ENCODE measurements at regions not wholly inside any gene's neighbourhood (a gene's known extent, or its start where the extent isn't known, plus 50 kb on each side); places are given as distances from the start of the nearest gene placed in this dataset.

DNA sequence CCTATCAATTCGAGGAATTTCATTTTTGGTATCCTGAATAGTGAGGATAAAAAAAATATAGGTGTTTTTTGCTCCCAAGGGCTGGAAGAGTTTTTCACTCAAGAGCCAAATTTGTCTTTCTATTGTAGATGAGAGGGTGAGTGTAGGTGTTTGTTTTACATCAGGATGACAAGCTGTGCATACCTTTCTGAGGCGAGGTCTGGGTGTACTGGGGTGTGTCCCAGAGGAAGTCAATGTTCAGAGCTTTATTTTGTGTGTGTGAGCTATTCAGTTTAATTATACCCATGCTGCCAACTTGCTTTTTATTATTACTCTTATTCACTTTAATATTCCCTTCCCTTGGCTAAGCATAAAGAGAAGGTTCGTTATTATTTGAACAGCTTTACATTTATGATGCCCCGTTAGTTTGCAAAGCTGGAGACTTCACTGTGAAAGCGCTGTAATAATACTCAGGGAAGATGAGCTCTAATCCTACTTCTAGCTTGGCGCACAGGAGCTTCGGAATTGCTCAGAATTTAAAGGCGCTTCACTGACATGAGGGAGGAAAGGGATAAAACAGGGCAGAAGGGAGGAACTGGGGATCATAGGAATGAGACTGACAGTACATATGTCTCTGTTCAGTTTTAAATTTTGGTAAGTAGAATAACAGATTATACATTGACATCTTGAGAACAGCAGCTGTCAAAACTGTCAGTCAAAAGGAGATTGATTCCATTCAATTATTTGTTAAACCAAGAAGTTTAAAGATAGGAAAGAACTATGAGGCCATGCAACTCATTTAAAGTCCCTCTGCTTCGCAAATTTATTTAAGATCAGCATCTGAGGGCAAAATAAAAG, 117.7 kb upstream of the TP63 start:
- TF ChIP-seq POLR2AphosphoS5 (IDR thresholded peaks at IDR 0.05; ENCODE audit: low read depth) (no peak), SPI1 (IDR thresholded peaks at IDR 0.05; ENCODE audit: borderline replicate concordance, low read depth) (no peak), REST (IDR thresholded peaks at IDR 0.05; ENCODE audit: insufficient replicate concordance, low read depth) (no peak), GABPA (IDR thresholded peaks at IDR 0.05; ENCODE audit: low read depth) (no peak)
- TF ChIP-seq, protein P1, sequence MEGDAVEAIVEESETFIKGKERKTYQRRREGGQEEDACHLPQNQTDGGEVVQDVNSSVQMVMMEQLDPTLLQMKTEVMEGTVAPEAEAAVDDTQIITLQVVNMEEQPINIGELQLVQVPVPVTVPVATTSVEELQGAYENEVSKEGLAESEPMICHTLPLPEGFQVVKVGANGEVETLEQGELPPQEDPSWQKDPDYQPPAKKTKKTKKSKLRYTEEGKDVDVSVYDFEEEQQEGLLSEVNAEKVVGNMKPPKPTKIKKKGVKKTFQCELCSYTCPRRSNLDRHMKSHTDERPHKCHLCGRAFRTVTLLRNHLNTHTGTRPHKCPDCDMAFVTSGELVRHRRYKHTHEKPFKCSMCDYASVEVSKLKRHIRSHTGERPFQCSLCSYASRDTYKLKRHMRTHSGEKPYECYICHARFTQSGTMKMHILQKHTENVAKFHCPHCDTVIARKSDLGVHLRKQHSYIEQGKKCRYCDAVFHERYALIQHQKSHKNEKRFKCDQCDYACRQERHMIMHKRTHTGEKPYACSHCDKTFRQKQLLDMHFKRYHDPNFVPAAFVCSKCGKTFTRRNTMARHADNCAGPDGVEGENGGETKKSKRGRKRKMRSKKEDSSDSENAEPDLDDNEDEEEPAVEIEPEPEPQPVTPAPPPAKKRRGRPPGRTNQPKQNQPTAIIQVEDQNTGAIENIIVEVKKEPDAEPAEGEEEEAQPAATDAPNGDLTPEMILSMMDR (IDR thresholded peaks at IDR 0.05; ENCODE audit: insufficient read depth, low read length) = no peak
- Histone ChIP-seq H3K27me3 (ENCODE audit: insufficient read depth, poor library complexity, severe bottlenecking) (no peaks in the 10 kb centered on the region), H3K4me3 (replicated peaks; ENCODE audit: insufficient read depth, low read length) (no peak overlapping the region), H3K27ac (replicated peaks) (no peak overlapping the region)
- DNase-seq (ENCODE audit: low read depth in 1 of 2, low spot score in 1 of 2) = no peak

GRCh38 chr3:189516039-189516438, 115.2 kb upstream of the TP63 start:
- TF ChIP-seq SPI1 (IDR thresholded peaks at IDR 0.05; ENCODE audit: borderline replicate concordance, low read depth) (no peak), GABPA (IDR thresholded peaks at IDR 0.05; ENCODE audit: low read depth) (no peak), REST (IDR thresholded peaks at IDR 0.05; ENCODE audit: insufficient replicate concordance, low read depth) (no peak), POLR2AphosphoS5 (IDR thresholded peaks at IDR 0.05; ENCODE audit: low read depth) (no peak)
- TF ChIP-seq, protein P1 (IDR thresholded peaks at IDR 0.05; ENCODE audit: insufficient read depth, low read length) = no peak
- no peak for DNase-seq (ENCODE audit: low read depth in 1 of 2, low spot score in 1 of 2)
- H3K27ac ChIP-seq (replicated peaks) = no peak overlapping the region
- no peak overlapping the region for H3K4me3 ChIP-seq (replicated peaks; ENCODE audit: insufficient read depth, low read length)
- H3K27me3 ChIP-seq (ENCODE audit: insufficient read depth, poor library complexity, severe bottlenecking) = no peaks in the 10 kb centered on the region

DNA sequence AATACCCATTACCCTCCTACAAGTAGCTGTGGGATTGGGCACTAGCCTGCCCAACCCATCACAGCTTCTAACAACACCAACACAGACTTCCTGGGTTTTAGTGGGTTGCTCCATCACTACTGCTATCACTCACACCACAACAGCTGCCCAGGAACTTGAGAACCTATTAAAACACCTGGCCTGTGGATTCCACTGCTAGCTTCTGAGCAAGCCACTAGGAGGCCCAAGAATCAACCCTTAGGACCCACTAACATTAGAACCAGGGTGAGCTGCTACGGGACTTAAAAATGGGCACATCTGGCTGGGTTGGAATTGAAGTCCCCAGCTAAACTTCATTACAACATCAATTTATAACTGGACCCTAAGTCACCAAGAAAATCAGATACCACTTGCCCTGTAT, 113.2 kb upstream of the TP63 start:
- TF ChIP-seq GABPA (IDR thresholded peaks at IDR 0.05; ENCODE audit: low read depth) = no peak
- Histone ChIP-seq H3K4me3 (replicated peaks; ENCODE audit: insufficient read depth, low read length) (no peak overlapping the region), H3K27me3 (ENCODE audit: insufficient read depth, poor library complexity, severe bottlenecking) (no peaks in the 10 kb centered on the region), H3K27ac (replicated peaks) (no peak overlapping the region)
- DNase-seq (ENCODE audit: low read depth in 1 of 2, low spot score in 1 of 2) = no peak

DNA sequence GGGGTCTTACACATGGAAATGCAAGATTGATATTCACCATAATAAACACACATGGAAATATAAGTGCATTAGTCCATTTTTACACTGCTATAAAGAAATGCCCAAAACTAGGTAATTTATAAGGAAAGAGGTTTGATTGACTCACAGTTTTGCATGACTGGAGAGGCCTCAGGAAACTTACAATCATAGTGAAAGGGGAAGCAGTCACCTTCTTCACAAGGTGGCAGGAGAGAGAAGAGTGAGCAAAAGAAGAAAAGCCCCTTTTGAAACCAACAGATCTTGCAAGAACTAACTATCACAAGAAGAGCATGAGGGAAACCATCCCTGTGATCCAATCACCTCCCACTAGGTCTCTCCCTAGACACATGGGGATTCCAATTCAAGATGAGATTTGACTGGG, 111.7 kb upstream of the TP63 start:
- no peak for TF ChIP-seq GABPA (IDR thresholded peaks at IDR 0.05; ENCODE audit: low read depth)
- TF ChIP-seq SPI1 (IDR thresholded peaks at IDR 0.05; ENCODE audit: borderline replicate concordance, low read depth) = no peak
- TF ChIP-seq, protein P1 (IDR thresholded peaks at IDR 0.05; ENCODE audit: insufficient read depth, low read length) = no peak
- no peak for TF ChIP-seq POLR2AphosphoS5 (IDR thresholded peaks at IDR 0.05; ENCODE audit: low read depth)
- TF ChIP-seq REST (IDR thresholded peaks at IDR 0.05; ENCODE audit: insufficient replicate concordance, low read depth) = no peak
- DNase-seq (ENCODE audit: low read depth in 1 of 2, low spot score in 1 of 2) = no peak
- H3K27ac ChIP-seq (replicated peaks) = no peak overlapping the region
- H3K4me3 ChIP-seq (replicated peaks; ENCODE audit: insufficient read depth, low read length) = no peak overlapping the region
- H3K27me3 ChIP-seq (ENCODE audit: insufficient read depth, poor library complexity, severe bottlenecking) = no peaks in the 10 kb centered on the region

All from HL-60 (cell line).